PFSK-1 (cell line): ENCODE measurements at regions not wholly inside any gene's neighbourhood (a gene's known extent, or its start where the extent isn't known, plus 50 kb on each side); places are given as distances from the start of the nearest gene placed in this dataset.

Experiments
- FOXP2 ChIP-seq: optimal IDR thresholded peaks from 2 replicates; pipeline ENCODE3; 2011; ENCODE audit warnings: borderline replicate concordance, control low read depth, inconsistent platforms; ENCODE audit not compliant: insufficient read depth; ENCODE audit errors: extremely low read length, extremely low read depth
- POLR2AphosphoS5 ChIP-seq: IDR thresholded peaks from 2 replicates; pipeline ENCODE4 v1.6.1; 2012; ENCODE audit warnings: low read depth, mild to moderate bottlenecking, control low read depth, low read length, moderate library complexity
- REST ChIP-seq, 2 experiments: IDR thresholded peaks; 2 replicates each; pipeline versions ENCODE4 v1.6.1 to v1.8.0; 2011 to 2012; ENCODE audit warnings: low read depth in 2 of 2, low read length in 2 of 2, control low read depth in 1 of 2, inconsistent platforms in 1 of 2, mild to moderate bottlenecking in 1 of 2, moderate library complexity in 1 of 2; ENCODE audit not compliant: insufficient read depth in 1 of 2
- SIN3A ChIP-seq: IDR thresholded peaks from 2 replicates; pipeline ENCODE4 v1.6.1; 2012; ENCODE audit warnings: mild to moderate bottlenecking, low read length, moderate library complexity, borderline replicate concordance; ENCODE audit not compliant: insufficient read depth
- TAF1 ChIP-seq: IDR thresholded peaks from 2 replicates; pipeline ENCODE4 v1.6.1; 2012; ENCODE audit warnings: low read length, control low read depth, borderline replicate concordance; ENCODE audit not compliant: insufficient read depth

GRCh38 chr7:96861-97260 lies 95.5 kb upstream of the FAM20C start:
- TF ChIP-seq REST (IDR thresholded peaks at IDR 0.05; ENCODE audit: insufficient read depth in 1 of 2, low read depth in 2 of 2, low read length in 2 of 2) (no peak), TAF1 (no peak), FOXP2 (no peak), POLR2AphosphoS5 (no peak), SIN3A (no peak)

GRCh38 chr7:97310-97841 lies 95.0 kb upstream of the FAM20C start:
- TF ChIP-seq FOXP2 (no peak), REST (IDR thresholded peaks at IDR 0.05; ENCODE audit: insufficient read depth in 1 of 2, low read depth in 2 of 2, low read length in 2 of 2) (no peak), POLR2AphosphoS5 (no peak), TAF1 (no peak), SIN3A (no peak)

GRCh38 chr7:101146-102046 lies 91.0 kb upstream of the FAM20C start:
- TF ChIP-seq REST (IDR thresholded peaks at IDR 0.05; ENCODE audit: insufficient read depth in 1 of 2, low read depth in 2 of 2, low read length in 2 of 2) (no peak), SIN3A (no peak), POLR2AphosphoS5 (no peak), FOXP2 (no peak), TAF1 (no peak)

GRCh38 chr7:102047-102711 lies 90.2 kb upstream of the FAM20C start:
- TF ChIP-seq REST (IDR thresholded peaks at IDR 0.05; ENCODE audit: insufficient read depth in 1 of 2, low read depth in 2 of 2, low read length in 2 of 2) (no peak), SIN3A (no peak), TAF1 (no peak), POLR2AphosphoS5 (no peak), FOXP2 (no peak)
